HUDEP-2 (cell line): ENCODE measurements at regions not wholly inside any gene's neighbourhood (a gene's known extent, or its start where the extent isn't known, plus 50 kb on each side); places are given as distances from the start of the nearest gene placed in this dataset.
"Not testable (repeated sequence)": the region's sequence is repeated elsewhere in the genome, so short reads cannot be mapped to it uniquely, and the experiment has no call there.

ENCODE experiments used
- DNase-seq, 76 experiments: peaks; one replicate each; lab custom pipeline; 2025; ENCODE audit not compliant: unreplicated experiment in 76 of 76; lab: John Stamatoyannopoulos, UW

- DNase-seq = no peak
Measured at GRCh38 chr4:26199596-26199995, 121.2 kb upstream of the RBPJ start.

- DNase-seq = no peak
Measured at GRCh38 chr4:26201120-26201519, 119.7 kb upstream of the RBPJ start.

- DNase-seq = no peak
Measured at GRCh38 chr4:26204249-26204825, 116.5 kb upstream of the RBPJ start.

- DNase-seq = no peak
Measured at GRCh38 chr4:26204911-26205370, 115.9 kb upstream of the RBPJ start.

GRCh38 chr4:26206339-26206738 is 114.5 kb upstream of the RBPJ start:
- no peak for DNase-seq

- DNase-seq = no peak
Measured at GRCh38 chr4:26206999-26207398, 113.8 kb upstream of the RBPJ start.

- DNase-seq = no peak
Measured at GRCh38 chr4:26207631-26208030, 113.2 kb upstream of the RBPJ start.

GRCh38 chr4:26208237-26208994 is 112.4 kb upstream of the RBPJ start:
- DNase-seq = no peak

- not testable (repeated sequence) for DNase-seq
Measured at GRCh38 chr4:26209378-26209777, 111.4 kb upstream of the RBPJ start.

- no peak for DNase-seq
Measured at GRCh38 chr4:26212528-26212927, 108.3 kb upstream of the RBPJ start.

- no peak for DNase-seq
Measured at GRCh38 chr4:26213317-26213716, 107.5 kb upstream of the RBPJ start.

GRCh38 chr4:26214994-26215393 is 105.8 kb upstream of the RBPJ start:
- DNase-seq = no peak

- no peak for DNase-seq
Measured at GRCh38 chr4:26215725-26216124, 105.1 kb upstream of the RBPJ start.

GRCh38 chr4:26217481-26217880 is 103.3 kb upstream of the RBPJ start:
- DNase-seq = no peak

- DNase-seq = no peak
Measured at GRCh38 chr4:26217961-26218676, 102.7 kb upstream of the RBPJ start.

- no peak for DNase-seq
Measured at GRCh38 chr4:26218677-26219605, 101.9 kb upstream of the RBPJ start.

- no peak for DNase-seq
Measured at GRCh38 chr4:26220696-26221095, 100.1 kb upstream of the RBPJ start.

- DNase-seq = no peak
Measured at GRCh38 chr4:26223155-26223554, 97.7 kb upstream of the RBPJ start.

GRCh38 chr4:26226629-26227376 is 94.0 kb upstream of the RBPJ start:
- DNase-seq = no peak

- DNase-seq = no peak
Measured at GRCh38 chr4:26227601-26228229, 93.1 kb upstream of the RBPJ start.
